ENCODE measurements at regions not wholly inside any gene's neighbourhood (a gene's known extent, or its start where the extent isn't known, plus 50 kb on each side); places are given as distances from the start of the nearest gene placed in this dataset.

GRCh38 chr3:39626198-39626597 lies 158.7 kb downstream of the MOBP start:
- Histone ChIP-seq H3K27ac (ENCODE audit: extremely low read depth, low read depth, low read length) (no peak overlapping the region), H4K20me1 (replicated peaks; ENCODE audit: control insufficient read depth, insufficient read depth, low read length) (no peaks in the 10 kb centered on the region), H3K27me3 (ENCODE audit: control insufficient read depth in 2 of 2, insufficient read depth in 2 of 2, low read length in 2 of 2) (no peaks in the 10 kb centered on the region), H3K9ac (ENCODE audit: insufficient read depth in 1 of 2, low read depth in 2 of 2, low read length in 2 of 2) (no peak overlapping the region), H3K79me2 (ENCODE audit: control insufficient read depth, insufficient read depth, low read length) (no peaks in the 10 kb centered on the region), H3K9me1 (ENCODE audit: control insufficient read depth, insufficient read depth, low read length) (no peaks in the 10 kb centered on the region), H3K36me3 (ENCODE audit: control insufficient read depth, insufficient read depth, low read length) (no peaks in the 10 kb centered on the region), H3K4me3 (no peak overlapping the region), H3K4me1 (replicated peaks in 1 of 2; ENCODE audit: control insufficient read depth in 2 of 2, insufficient read depth in 2 of 2, low read length in 2 of 2) (no peaks in the 10 kb centered on the region), H3K9me3 (replicated peaks; ENCODE audit: control insufficient read depth, insufficient read depth, low read depth, low read length) (no peaks in the 10 kb centered on the region; the same call in 1 of the 2 replicates), H2AFZ (ENCODE audit: low read depth, low read length) (no peak overlapping the region), H3K4me2 (ENCODE audit: insufficient read depth, low read length) (no peak overlapping the region)
- no peak for DNase-seq (ENCODE audit: extremely low read depth in 1 of 4, low spot score in 3 of 4)
- intact Hi-C loops (cut with micrococcal nuclease), result no loop called here
- ChIA-PET POLR2A (no interaction called here), CTCF (ENCODE audit: low intra/inter-chr PET ratio) (no interaction called here)
- TF ChIP-seq ZNF280A (IDR thresholded peaks at IDR 0.05; ENCODE audit: low read depth, partially characterized antibody), result peak; percentile 31
- no peak for TF ChIP-seq ETV5 (CRISPR knock-in tag; IDR thresholded peaks at IDR 0.05; ENCODE audit: low read depth)
- 0 out of 2 replicates have a peak, but pooled peaks have one; percentile 62 for TF ChIP-seq HLTF (IDR thresholded peaks at IDR 0.05)
- peak; percentile 61; the same call in 1 of the 2 replicates for TF ChIP-seq TRIM28 (IDR thresholded peaks at IDR 0.05)
- in situ Hi-C loops (cut with MboI), result no loop called here
- BruUV-seq (replicated peaks), result no TSS peak
- 0% methylated on average over 1 of the region's 1 CpG for WGBS (ENCODE audit: insufficient coverage, low coverage, missing lambda C conversion rate)
- ATAC-seq, result no peak
- no peak for FAIRE-seq

- no peak overlapping the region for H3K27ac ChIP-seq (ENCODE audit: extremely low read depth, low read depth, low read length)
- H3K27me3 ChIP-seq (ENCODE audit: control insufficient read depth in 2 of 2, insufficient read depth in 2 of 2, low read length in 2 of 2), result no peaks in the 10 kb centered on the region
- no peaks in the 10 kb centered on the region for H4K20me1 ChIP-seq (replicated peaks; ENCODE audit: control insufficient read depth, insufficient read depth, low read length)
- no peaks in the 10 kb centered on the region for H3K4me1 ChIP-seq (replicated peaks in 1 of 2; ENCODE audit: control insufficient read depth in 2 of 2, insufficient read depth in 2 of 2, low read length in 2 of 2)
- H2AFZ ChIP-seq (ENCODE audit: low read depth, low read length), result 0 out of 2 replicates have a peak overlapping the region, but pooled peaks have one; percentile 2
- intact Hi-C loops (cut with micrococcal nuclease), result no loop called here
- no peak overlapping the region for H3K9ac ChIP-seq (ENCODE audit: insufficient read depth in 1 of 2, low read depth in 2 of 2, low read length in 2 of 2)
- ATAC-seq, result no peak
- ChIA-PET POLR2A (interaction anchor here (0.6 kb wide), 1 partner anchor 1092 kb away, joined by 3 read pairs; no protein-coding TSS in a partner anchor), CTCF (ENCODE audit: low intra/inter-chr PET ratio) (no interaction called here)
- in situ Hi-C loops (cut with MboI), result no loop called here
- no TSS peak for BruUV-seq (replicated peaks)
- H3K36me3 ChIP-seq (ENCODE audit: control insufficient read depth, insufficient read depth, low read length), result no peaks in the 10 kb centered on the region
- FAIRE-seq, result no peak
- WGBS (ENCODE audit: insufficient coverage, low coverage, missing lambda C conversion rate), result 14% methylated on average over 5 of the region's 5 CpGs
- no peaks in the 10 kb centered on the region for H3K79me2 ChIP-seq (ENCODE audit: control insufficient read depth, insufficient read depth, low read length)
- no peak for DNase-seq (ENCODE audit: extremely low read depth in 1 of 4, low spot score in 3 of 4)
- H3K4me3 ChIP-seq, result no peak overlapping the region
- no peaks in the 10 kb centered on the region; the same call in 1 of the 2 replicates for H3K9me3 ChIP-seq (replicated peaks; ENCODE audit: control insufficient read depth, insufficient read depth, low read depth, low read length)
- no peak for TF ChIP-seq POLR2A (conservative IDR thresholded peaks at IDR 0.05)
- TF ChIP-seq CBX1 (IDR thresholded peaks at IDR 0.05; ENCODE audit: low read depth), result no peak
- TF ChIP-seq ZNF780A (CRISPR knock-in tag; IDR thresholded peaks at IDR 0.05), result no peak
- no peak for TF ChIP-seq CBFA2T2 (conservative IDR thresholded peaks at IDR 0.05)
- TF ChIP-seq ARNT (IDR thresholded peaks at IDR 0.05), result no peak
- H3K9me1 ChIP-seq (ENCODE audit: control insufficient read depth, insufficient read depth, low read length), result no peaks in the 10 kb centered on the region
- H3K4me2 ChIP-seq (ENCODE audit: insufficient read depth, low read length), result no peak overlapping the region
These were observed 163.7 kb downstream of the MOBP start for GRCh38 chr3:39631136-39631535.

Data from K562 (cell line).